ENCODE measurements at regions not wholly inside any gene's neighbourhood (a gene's known extent, or its start where the extent isn't known, plus 50 kb on each side); places are given as distances from the start of the nearest gene placed in this dataset.
"Not testable (repeated sequence)": the region's sequence is repeated elsewhere in the genome, so short reads cannot be mapped to it uniquely, and the experiment has no call there.

DNA sequence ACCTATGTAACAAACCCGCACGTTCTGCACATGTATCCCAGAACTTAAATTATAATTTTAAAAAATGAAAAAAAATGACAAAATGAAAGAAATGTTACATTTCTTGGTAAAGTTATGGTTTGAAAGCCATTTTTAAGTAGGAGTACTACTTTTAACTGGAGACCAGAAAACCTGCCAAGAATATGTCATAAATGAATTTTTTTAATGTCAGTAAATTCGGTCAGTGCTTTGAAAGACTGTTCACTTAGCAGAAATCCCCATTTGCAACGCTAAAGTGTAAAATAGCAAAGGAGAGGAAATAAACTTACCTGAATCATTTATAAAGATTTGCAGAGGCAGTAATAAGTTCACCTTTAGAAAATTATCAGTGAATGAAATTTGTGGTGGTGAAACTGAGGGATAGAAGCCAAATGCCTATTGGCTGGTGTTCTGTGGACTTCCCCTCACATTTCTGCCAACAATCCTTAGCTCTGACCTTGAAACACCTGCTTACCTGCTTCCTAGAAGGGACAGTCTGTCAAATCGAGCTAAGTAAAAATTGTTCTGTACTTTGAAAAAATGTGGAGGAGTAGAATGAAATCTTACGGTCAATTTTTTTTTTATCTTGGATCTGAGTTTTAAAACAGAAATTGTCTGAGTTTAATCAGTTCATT lies 714.2 kb downstream of the SLC6A15 start:
- DNase-seq = no peak

DNA sequence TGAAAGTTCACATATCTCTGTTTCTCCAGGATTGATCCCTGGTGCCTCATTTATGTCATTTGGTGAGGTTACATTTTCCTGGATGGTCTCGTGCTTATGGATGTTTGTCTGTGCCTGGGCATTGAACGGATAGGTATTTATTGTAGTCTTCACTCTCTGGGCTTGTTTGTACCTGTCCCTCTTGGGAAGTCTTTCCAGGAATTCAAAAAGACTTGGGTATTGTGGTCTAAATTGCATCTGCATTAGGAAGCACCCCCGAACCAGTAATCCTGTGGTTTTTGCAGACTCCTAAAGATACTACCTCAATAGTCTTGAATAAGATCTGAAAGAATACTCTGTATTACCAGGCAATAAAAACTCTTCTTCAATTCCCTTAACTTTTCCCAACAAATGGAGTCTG lies 720.8 kb downstream of the SLC6A15 start:
- no peak for DNase-seq

DNA sequence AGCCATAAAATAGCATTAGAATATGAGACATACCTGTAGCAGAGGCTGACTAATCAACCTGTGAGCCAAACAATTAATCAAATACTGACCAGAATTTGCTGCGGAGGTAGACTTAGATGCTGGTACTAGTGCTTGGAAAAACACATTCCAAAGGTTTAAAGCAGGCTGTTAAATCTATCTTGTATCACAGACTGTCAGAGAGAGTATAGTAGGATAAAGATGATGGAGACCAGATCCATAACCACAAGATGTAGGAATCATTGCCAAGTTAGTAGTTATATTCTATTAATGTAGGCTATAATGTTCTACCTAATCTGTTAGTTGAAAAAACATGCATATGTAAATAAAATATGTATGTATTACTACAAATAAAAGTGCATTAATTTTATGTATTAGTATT lies 726.2 kb downstream of the SLC6A15 start:
- DNase-seq = no peak

DNA sequence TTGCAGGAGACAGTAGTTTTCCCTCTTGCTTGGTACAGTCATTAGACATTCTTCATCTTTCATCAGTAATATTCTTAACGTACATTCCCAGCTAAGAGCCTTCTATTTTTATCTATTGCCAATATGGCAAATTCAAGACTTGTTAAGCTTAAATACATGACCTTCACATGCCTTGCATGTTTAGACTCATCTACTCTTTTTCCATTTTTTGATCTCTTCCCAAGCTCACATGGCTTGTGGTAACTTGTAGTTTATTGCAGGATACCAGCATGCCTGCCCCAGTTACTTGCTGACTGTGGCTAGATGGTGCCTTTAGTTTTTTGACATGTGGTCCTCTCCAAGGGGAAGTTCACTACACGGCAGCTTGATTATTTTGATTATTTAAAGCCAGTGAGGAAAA lies 729.0 kb downstream of the SLC6A15 start:
- DNase-seq = no peak

DNA sequence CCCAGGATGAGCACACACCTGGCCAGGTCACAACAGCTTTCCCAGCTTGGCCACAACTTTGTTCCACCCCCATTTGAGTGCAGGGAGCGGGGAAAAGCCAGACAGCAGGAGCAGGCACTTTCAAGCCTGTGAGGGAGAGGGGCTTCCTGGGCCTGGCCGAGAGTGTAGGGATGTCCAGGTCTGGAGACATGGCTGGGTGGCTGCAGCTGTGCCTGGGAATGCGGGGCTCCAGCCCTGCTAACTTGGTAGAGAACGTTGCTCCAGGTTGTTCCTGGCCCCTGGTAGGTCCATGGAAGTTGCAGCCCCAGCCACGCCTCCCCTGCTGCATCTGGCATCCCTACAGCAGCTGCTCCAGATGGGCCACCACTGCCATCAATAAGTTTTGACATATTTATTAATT lies 738.5 kb downstream of the SLC6A15 start:
- no peak for DNase-seq

DNA sequence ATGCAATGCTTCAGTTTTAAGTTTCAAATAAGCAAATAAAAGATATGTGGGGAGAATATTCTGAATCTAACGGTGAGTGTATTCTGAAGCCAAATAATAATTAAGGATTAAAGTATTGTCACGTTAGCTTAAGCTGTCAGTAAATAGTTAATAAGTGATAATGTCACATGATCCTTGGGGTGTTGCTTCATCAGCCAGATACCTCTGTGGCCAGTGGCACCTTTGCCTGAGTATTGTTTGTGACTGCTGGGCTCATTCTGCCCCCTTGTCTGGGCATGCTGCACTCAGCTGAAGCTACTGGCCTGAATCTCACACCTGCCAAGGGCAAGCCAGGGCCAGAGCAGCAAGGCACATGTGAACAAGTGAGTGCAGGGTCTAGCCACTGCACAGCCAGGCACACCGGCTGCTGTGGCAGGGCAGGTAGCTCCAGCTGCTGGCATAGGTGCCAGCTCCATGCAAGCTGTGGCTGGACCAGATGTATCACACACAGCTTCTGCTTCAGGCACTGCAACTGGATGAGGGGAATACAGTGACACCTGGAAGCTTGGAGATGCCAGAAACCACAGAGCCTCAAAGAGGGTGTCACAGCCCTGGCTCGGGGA lies 739.7 kb downstream of the SLC6A15 start:
- DNase-seq = no peak

DNA sequence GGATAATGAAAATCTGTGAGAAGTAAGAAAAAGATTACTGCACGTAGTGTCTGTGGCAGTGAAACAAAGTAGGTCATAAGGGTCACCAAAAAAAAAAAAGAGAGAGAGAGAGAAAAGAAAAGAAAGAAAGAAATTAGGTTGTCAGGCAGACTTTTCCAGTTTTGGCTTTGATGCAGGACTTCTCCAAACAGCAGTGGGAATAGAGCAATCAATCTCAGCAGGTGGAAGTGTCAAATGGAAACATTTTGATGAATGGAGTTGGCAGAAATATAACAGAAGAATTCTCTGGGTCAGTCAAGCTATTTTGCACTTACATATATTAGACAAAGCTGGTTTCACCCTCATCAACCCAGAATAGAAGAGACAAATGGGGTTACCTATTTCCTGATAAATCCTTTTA lies 745.8 kb downstream of the SLC6A15 start:
- peak in 1 of 3 experiments; percentile 66 for DNase-seq

DNA sequence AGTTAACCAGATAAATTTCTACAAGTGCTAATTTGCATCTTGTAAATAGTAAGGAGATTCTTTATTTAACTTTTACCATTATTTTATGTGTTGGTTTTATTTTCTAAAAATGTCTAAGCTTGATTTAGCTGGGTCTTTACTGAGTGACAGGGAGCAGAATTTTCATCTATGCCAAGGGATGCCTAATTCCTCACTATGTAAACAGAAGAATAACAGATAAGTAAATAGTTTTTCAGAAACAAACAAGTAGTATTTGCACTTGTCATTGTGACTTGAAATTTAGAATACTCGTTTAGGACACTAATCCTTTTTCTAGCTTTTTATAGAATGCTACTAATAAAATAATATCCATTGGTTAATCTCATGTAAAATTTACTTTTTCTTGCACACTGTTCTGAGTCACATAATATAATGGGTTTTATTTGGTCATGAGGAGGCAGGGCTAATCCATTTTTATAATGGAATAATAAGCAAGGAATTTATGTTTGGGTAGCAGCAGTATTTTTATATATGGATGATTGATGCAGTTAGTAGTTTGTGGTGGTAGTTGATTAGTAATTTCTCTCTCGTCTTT lies 746.5 kb downstream of the SLC6A15 start:
- DNase-seq = peak in 1 of 3 experiments; percentile 22

DNA sequence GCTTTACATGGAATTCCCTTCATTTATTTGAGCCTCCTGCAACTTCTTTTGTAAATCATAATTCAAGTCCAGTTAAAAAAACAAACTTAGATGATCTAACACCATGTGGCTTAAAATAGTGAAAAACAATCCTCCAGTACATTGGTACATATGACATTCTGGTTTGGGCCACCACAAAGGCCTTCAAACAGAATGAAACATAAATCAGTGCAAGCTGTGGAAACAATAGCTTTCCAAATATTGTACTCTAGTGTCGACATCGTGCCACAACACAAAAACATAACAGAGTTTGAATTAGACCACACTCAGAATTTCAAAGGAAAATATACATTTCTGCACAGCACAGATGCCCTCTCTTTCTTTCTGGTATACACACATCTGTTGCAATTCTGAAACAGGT lies 751.3 kb downstream of the SLC6A15 start:
- no peak for DNase-seq

DNA sequence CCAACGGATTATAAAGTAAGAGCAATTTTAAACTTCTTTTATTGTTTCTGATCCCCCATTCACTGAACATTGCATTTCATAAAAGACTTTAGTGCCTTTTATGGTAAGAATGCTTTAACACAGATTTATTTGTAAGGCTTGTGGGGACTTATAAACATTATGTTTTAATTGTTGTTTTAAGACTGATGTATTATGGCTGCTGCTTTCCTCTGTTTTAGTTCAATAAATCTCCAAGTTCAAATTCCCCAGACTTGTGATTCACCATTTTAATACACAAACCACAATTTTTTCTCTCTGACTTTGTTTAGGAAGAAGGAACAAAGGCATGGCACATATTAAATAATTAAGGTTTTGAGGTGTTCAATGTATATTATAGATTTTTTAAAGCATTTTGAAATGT lies 753.3 kb downstream of the SLC6A15 start:
- DNase-seq = no peak

DNA sequence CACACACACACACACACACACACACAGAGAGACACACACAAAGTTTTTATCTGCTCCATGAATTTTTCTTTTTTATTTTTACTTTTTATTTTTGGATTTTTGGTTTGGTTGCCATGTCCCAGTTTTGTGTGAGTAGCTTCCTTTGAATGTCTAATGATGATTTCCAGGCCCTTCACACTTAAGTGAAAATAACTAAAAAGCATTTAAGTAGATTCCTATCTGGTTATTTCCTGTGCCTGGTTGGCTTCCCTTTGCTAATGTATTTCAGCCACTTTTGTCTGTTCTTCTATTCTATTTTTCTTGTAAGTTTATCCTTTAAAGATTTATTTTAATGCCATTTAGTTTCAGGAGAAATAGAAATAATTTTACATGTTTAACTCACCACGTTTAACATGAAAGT lies 755.4 kb downstream of the SLC6A15 start:
- DNase-seq = no peak

DNA sequence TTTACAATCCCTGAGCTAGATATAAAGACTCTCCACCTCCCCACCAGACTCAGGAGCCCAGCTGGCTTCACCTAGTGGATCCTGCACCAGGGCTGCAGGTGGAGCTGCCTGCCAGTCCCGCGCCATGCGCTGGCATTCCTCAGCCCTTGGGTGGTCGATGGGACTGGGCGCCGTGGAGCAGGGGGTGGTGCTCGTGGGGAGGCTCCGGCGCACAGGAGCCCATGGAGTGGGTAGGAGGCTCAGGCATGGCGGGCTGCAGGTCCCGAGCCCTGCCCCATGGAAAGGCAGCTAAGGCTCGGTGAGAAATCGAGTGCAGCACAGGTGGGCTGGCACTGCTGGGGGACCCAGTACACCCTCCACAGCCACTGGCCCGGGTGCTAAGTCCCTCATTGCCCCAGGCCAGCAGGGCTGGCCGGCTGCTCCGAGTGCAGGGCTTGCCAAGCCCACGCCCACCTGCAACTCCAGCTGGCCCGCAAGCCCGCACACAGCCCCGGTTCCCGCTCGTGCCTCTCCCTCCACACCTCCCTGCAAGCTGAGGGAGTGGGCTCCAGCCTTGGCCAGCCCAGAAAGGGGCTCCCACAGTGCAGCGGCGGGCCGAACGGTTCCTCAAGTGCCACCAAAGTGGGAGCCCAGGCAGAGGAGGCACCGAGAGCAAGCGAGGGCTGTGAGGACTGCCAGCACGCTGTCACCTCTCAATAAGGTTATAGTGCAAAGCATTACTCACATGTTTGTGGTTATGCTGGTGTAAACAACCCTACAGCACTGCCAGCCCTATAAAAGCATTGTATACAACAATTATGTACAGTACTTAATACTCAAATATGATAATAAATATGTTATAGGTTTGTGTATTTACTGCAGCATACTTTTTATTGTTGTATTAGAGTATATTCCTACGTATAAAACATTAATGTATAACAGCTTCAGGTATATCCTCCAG lies 757.3 kb downstream of the SLC6A15 start:
- not testable (repeated sequence) for DNase-seq

DNA sequence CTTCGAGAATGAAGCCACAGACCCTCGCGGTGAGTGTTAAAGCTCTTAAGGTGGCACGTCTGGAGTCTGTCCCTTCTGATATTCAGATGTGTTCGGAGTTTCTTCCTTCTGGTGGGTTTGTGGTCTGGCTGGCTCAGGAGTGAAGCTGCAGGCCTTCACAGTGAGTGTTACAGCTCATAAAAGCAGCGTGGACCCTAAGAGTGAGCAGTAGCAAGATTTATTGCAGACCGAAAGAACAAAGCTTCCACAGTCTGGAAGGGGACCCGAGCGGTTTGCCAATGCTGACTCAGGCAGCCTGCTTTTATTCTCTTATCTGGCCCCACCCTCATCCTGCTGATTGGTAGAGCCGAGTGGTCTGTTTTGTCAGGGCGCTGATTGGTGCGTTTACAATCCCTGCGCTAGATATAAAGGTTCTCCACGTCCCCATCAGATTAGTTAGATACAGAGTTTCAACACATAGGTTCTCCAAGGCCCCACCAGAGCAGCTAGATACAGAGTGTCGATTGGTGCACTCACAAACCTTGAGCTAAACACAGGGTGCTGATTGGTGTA lies 758.1 kb downstream of the SLC6A15 start:
- not testable (repeated sequence) for DNase-seq

DNA sequence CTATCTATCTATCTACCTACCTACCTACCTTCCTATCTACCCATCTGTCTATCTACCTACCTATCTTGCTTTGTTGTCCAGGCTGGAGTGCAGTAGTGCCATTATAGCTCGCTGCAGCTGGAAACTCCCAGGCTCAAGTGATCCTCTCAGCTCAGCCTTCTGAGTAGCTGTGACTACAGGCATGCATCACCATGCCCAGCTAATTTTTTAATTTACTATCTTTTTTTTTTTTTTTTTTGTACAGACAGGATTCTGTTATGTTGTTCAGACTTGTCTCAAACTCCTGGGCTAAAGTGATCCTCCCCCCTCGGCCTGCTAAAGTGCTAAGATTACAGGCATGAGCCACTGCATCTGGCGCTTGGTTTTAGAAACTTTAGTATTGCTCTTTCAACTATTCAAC lies 762.4 kb downstream of the SLC6A15 start:
- DNase-seq = no peak

DNA sequence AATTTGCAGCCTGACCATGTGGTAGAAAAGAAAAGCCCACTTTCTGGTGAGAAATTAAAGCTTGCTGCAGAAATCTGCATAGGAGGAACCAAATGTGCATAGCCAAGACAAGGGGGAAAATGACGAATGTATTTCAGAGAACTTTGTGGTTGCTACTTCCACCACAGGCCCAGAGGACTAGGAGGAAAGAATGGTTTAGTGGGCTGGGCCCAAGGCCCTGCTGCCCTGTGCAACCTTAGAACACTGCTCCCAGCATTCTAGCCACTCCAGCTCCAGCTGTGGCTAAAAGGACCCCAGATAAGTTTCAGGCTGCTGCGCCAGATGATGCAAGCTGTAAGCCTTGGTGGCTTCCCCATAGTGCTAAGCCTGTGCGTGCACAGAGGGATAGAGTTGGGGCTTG lies 764.3 kb downstream of the SLC6A15 start:
- DNase-seq = no peak

DNA sequence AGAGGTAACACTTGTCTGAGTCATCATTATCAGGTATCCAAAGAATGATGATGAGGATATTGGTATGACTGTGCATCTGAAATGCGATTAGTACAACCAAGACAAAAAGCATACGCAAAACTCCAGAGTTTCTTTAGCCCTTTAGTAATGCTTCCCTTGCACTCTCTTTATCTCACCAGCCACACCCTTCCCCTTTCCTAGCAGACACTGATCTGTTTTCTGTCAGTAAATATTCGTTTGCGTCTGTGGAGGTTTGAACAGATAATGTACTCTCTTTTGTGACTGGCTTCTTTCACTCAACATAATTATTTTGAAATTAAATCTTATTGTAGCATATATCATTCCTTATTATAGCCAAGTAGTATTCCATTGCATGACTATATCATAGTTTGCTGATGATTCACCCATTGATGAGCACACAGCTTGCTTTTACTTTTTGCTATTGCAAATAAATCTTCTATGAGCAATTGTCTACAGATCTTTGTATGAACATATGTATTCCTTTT lies 775.7 kb downstream of the SLC6A15 start:
- DNase-seq = no peak

DNA sequence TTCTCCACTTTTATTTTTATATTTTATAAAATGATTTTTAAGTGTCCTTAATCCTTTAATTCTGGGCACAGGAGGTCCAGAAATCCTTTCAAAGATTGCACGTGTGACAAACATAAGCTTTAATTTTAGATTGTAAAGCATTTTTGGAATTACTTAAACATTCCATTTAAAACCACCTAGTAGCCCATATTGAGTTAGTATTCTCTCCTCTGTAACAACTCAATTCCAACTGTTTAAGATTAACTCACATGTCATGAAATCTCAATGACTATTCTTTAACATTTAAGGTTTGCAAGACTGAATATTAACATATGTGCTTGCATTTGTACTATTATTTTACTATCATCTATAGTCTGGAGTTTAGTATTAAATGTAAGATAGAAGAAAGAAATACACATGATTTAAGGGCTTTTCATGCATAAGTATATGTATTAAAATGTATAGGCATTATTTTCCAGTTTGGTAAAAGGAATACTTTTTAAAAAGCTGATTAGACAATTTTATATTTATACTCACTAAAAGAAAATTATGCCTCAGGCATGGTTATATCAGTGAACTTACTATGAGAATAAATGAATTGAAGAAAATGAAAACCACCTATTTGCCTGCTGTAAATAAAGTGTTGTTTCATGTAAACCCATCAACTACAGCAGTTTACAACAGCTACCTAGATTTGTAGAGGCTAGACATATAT lies 776.9 kb downstream of the SLC6A15 start:
- DNase-seq = no peak

DNA sequence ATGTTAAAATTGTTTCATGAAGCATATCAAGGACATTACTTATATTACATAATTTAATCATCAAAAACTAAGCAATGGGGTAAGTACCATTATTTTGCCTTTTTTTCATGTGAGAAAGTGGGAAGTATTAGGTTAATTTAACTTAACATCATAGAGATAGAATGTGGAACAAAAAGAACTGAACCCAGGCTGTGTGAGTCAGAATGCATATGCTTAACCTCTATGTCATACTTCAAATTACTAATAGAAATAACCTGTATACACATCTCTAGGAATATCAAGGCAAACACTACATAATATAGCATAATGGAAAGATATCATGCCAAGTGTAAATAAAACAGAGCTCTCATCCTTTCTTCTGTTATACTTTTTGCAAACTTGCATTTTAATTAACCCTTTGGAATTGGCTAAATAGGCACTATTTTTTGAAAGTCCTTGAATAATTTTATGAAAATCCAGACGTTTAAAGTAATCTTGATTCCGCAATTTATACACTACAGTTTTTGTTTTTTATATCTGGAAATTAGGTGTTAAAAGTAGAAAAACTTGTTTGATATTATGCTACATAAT lies 777.7 kb downstream of the SLC6A15 start:
- no peak for DNase-seq

DNA sequence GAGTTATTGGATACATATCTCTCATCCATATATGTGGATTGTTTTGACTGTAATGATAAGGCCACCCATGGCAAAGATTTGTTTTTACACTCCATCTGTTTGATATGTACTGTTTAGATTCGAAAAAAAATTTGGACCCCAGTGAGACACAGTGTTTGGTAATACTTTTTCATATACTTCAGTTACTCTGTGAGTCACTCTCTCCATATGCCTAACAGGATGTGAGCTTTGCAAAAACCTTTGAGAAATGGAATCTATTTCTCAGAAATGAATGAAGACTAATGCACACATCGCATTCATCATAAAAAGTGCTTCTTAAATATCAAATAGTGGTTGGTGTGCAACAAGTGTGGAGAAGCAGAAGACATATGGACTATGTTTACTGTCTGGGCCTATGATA lies 781.5 kb downstream of the SLC6A15 start:
- DNase-seq = no peak

DNA sequence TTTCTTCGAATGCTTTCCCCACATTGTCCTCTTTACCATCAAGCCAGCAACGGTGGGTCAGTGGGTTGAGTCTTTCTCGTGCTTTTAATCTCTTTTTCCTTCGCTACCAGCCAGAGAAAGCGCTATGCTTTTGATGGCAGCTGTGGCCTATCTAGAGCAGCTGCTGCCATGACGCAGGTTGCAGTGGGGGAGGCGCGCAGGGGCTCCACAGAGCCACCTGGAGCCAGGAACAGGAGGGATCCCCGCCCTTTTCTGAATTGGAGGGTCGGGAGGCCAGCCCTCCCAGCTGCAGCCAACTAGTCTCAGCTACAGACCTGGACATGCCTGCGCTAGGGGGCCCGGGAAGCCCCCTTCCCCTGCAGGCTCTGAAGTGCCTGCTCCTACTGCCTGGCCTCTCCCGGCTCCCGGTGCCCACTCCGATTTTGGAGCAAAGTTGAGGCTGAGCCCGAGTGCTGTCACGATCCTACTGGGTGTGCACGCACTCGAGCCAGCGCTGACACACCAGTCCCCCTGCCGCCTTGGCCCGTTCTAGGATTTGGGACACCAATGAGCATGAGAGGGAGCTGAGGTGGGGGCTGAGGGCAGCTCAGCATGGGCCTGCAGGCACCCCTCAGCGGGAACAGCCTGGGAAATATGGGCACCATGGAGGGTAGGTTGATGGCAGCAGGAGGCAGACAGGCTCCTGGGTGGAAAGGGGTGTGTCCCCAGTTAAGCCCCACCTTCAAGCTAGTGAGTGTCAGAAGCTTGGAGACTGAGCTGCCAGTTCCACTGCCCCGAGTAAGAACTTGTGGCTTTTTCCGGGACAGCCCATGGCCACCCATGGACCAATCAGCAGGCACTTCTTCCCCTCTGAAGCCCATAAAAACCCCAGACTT lies 784.2 kb downstream of the SLC6A15 start:
- DNase-seq = no peak

DNA sequence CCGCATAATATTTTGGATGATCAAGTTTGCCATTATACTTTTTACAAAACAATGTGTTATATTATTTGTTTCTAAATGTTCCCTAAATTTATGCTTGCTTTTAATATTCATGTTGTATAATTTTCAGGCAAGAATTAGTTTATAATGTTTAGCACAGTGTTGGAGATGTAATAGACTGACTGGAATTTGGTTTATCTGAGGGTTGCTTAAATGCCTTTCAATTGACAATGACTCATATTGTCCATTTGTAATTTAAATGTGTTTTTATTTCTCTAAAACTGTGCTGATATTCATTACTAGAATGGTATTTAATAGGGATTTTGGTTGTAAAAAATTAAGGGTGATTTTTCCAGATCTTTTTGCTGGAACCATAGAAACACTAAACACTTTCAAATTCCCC lies 788.4 kb downstream of the SLC6A15 start:
- no peak for DNase-seq
